HG02759 (cell line): ENCODE measurements at regions not wholly inside any gene's neighbourhood (a gene's known extent, or its start where the extent isn't known, plus 50 kb on each side); places are given as distances from the start of the nearest gene placed in this dataset.

ENCODE experiments used
- ATAC-seq: cut with Tn5 transposase; IDR thresholded peaks from one replicate; pipeline ENCODE4 v1.9.1; 2021; ENCODE audit warnings: mild to moderate bottlenecking, moderate library complexity; ENCODE audit not compliant: unreplicated experiment

- ATAC-seq: no peak
These were observed 51.2 kb upstream of the NFASC start for GRCh38 chr1:204819495-204819894.
